Transverse colon (tissue), 4 donors: ENCODE measurements at regions not wholly inside any gene's neighbourhood (a gene's known extent, or its start where the extent isn't known, plus 50 kb on each side); places are given as distances from the start of the nearest gene placed in this dataset.

Experiments
- CTCF ChIP-seq, 5 experiments: fragments of 200-600 bp in 3 of 5; fragments of 450-650 bp in 2 of 5; sonication (generic) in 3 of 5; IDR thresholded peaks; 1 replicate in 2 of 5; 2 replicates in 3 of 5; pipeline ENCODE4 v1.5.1; 2016 to 2017; ENCODE audit warnings: antibody characterized with exemption in 5 of 5, inconsistent platforms in 3 of 5, mild to moderate bottlenecking in 2 of 5, moderate library complexity in 1 of 5
- POLR2A ChIP-seq: fragments of 450-650 bp; IDR thresholded peaks from one replicate; pipeline ENCODE4 v1.6.1; 2016; ENCODE audit warnings: antibody characterized with exemption, mild to moderate bottlenecking, moderate library complexity
- POLR2AphosphoS5 ChIP-seq, 3 donors: sonication (generic); formaldehyde crosslinking; IDR thresholded peaks; one replicate each; pipeline ENCODE4 v1.6.1; 2016; ENCODE audit warnings: antibody characterized with exemption in 3 of 3

- TF ChIP-seq CTCF (IDR thresholded peaks at IDR 0.05) (no peak), POLR2AphosphoS5 (IDR thresholded peaks at IDR 0.05) (no peak), POLR2A (no peak)
Measured at GRCh38 chr11:24295360-24295759, 201.5 kb upstream of the LUZP2 start.
